NT2/D1 (cell line): ENCODE measurements at regions not wholly inside any gene's neighbourhood (a gene's known extent, or its start where the extent isn't known, plus 50 kb on each side); places are given as distances from the start of the nearest gene placed in this dataset.

Source experiments
- YY1 ChIP-seq: IDR thresholded peaks from 2 replicates; pipeline ENCODE4 v1.6.1; 2011; ENCODE audit not compliant: insufficient read length, insufficient read depth
- ZNF274 ChIP-seq: IDR thresholded peaks from 2 replicates; pipeline ENCODE4 v1.6.1; 2011; ENCODE audit warnings: mild to moderate bottlenecking, low read depth, low read length

DNA sequence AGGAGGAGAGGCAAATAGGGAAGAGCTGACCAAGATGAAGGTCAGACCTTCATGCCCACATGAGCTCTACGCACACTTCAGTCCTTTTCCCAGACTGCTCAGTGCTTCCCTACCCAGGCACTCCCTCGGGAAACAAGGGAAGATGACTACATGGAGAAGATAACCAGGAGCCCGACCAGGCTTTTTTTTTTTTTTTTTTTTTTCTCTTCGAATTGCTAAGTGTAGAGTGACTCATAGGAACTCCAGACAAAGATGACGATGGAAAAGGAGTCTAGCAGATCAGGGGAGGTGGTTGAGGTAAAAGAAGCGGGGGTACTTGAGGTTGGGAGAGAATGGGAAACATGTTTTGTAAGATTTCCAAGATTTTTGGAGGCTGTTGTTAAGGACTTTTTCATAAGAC, 526.1 kb downstream of the BNC2 start:
- TF ChIP-seq ZNF274 (no peak), YY1 (no peak)
